ENCODE measurements at regions not wholly inside any gene's neighbourhood (a gene's known extent, or its start where the extent isn't known, plus 50 kb on each side); places are given as distances from the start of the nearest gene placed in this dataset.

DNA sequence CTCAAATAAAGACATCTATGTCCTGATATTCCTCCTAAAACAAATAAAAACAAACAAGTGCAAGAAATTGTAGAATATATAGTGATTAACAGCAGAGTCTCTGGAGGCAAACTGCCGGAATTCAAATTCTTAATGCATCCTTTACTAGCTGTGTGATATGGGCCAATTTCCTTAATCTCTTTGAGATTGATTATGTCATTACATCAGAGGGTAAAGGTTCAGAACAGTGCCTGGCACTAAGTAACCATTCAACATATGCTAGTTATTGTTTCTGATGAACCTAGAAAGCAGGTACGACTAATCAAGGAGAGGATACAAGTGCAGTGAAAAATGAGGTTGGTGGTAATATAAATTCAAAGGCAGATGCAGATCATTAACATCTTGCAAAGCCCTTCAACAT is 81.1 kb upstream of the ADAMTS19 start:
- no peaks in the 10 kb centered on the region for H3K27me3 Mint-ChIP-seq
- ChIA-PET CTCF (interaction anchor here (0.5 kb wide), 1 partner anchor 15 kb away, joined by 4 read pairs; no protein-coding TSS in a partner anchor), POLR2A (no interaction called here)
- TF ChIP-seq EZH2 (IDR thresholded peaks at IDR 0.05; ENCODE audit: borderline replicate concordance, insufficient read depth, low read depth, low read length, poor library complexity, severe bottlenecking): no peak
- TF ChIP-seq, protein P1, sequence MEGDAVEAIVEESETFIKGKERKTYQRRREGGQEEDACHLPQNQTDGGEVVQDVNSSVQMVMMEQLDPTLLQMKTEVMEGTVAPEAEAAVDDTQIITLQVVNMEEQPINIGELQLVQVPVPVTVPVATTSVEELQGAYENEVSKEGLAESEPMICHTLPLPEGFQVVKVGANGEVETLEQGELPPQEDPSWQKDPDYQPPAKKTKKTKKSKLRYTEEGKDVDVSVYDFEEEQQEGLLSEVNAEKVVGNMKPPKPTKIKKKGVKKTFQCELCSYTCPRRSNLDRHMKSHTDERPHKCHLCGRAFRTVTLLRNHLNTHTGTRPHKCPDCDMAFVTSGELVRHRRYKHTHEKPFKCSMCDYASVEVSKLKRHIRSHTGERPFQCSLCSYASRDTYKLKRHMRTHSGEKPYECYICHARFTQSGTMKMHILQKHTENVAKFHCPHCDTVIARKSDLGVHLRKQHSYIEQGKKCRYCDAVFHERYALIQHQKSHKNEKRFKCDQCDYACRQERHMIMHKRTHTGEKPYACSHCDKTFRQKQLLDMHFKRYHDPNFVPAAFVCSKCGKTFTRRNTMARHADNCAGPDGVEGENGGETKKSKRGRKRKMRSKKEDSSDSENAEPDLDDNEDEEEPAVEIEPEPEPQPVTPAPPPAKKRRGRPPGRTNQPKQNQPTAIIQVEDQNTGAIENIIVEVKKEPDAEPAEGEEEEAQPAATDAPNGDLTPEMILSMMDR (IDR thresholded peaks at IDR 0.05): no peak
- DNase-seq: no peak
- no peak overlapping the region for H3K27ac Mint-ChIP-seq
- H3K36me3 ChIP-seq (replicated peaks in 1 of 2; ENCODE audit: control extremely low read depth in 1 of 2, control insufficient read depth in 1 of 2, extremely low read depth in 1 of 2, insufficient read depth in 2 of 2, low read length in 1 of 2): no peaks in the 10 kb centered on the region
- no peak for ATAC-seq (ENCODE audit: low read depth)
- H3K4me1 ChIP-seq (ENCODE audit: control insufficient read depth in 2 of 2, insufficient read depth in 2 of 2, low read length in 2 of 2): no peaks in the 10 kb centered on the region
- H3K9ac ChIP-seq (ENCODE audit: low read length): no peak overlapping the region
- no peak overlapping the region for H3K4me3 Mint-ChIP-seq
- H4K20me1 ChIP-seq (ENCODE audit: control insufficient read depth, insufficient read depth, low read length, poor library complexity, severe bottlenecking): no peaks in the 10 kb centered on the region
- H3K4me1 Mint-ChIP-seq: no peaks in the 10 kb centered on the region
- H3K4me2 ChIP-seq (replicated peaks; ENCODE audit: low read depth, low read length, poor library complexity, severe bottlenecking): no peak overlapping the region
- no peak overlapping the region for H3K4me3 ChIP-seq (ENCODE audit: control extremely low read depth in 1 of 5, extremely low read depth in 1 of 5, insufficient read depth in 1 of 5, low read depth in 2 of 5, low read length in 4 of 5)
- no peak overlapping the region for H3K27ac ChIP-seq (ENCODE audit: low read length in 2 of 2)
- no peaks in the 10 kb centered on the region for H3K79me2 ChIP-seq (ENCODE audit: control insufficient read depth, insufficient read depth, low read length)
- intact Hi-C loops (cut with micrococcal nuclease): no loop called here
- no peaks in the 10 kb centered on the region for H3K9me3 Mint-ChIP-seq (ENCODE audit: insufficient read depth)
- no peaks in the 10 kb centered on the region for H3K9me3 ChIP-seq (ENCODE audit: control extremely low read depth in 1 of 3, control insufficient read depth in 2 of 3, insufficient read depth in 1 of 3, low read length in 2 of 3)
- WGBS (ENCODE audit: insufficient coverage): no CpG with 5 or more reads among the region's 2 CpGs
- H3K27me3 ChIP-seq (replicated peaks in 1 of 4; ENCODE audit: control extremely low read depth in 1 of 4, control insufficient read depth in 3 of 4, insufficient read depth in 4 of 4, low read length in 3 of 4): no peaks in the 10 kb centered on the region
- H2AFZ ChIP-seq (ENCODE audit: insufficient read depth, low read depth, low read length, poor library complexity, severe bottlenecking): no peak overlapping the region

DNA sequence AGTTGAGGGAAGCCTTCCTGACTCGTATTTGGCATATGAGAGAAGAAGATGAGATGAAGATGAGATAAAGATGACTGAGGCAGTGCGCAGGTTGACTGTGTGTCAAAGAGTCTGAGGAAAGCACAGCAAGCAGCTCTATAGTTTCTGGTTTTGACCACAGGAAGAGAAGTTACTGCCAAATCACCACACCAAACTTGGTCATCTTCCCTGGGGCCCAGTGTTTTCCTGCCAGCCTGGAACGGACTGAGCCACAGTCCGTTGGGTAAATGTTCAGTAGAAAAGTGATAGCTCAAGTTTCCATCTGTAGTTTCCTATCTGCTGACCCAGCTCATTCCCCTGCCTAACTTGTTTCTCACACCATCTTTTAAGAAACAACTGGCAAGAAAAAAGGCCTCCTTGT is 80.7 kb upstream of the ADAMTS19 start:
- H3K4me1 Mint-ChIP-seq: no peaks in the 10 kb centered on the region
- POLR2A ChIA-PET: no interaction called here
- H3K36me3 ChIP-seq (replicated peaks in 1 of 2; ENCODE audit: control extremely low read depth in 1 of 2, control insufficient read depth in 1 of 2, extremely low read depth in 1 of 2, insufficient read depth in 2 of 2, low read length in 1 of 2): no peaks in the 10 kb centered on the region
- CTCF ChIA-PET: interaction anchor here (0.5 kb wide), 1 partner anchor 15 kb away, joined by 4 read pairs; no protein-coding TSS in a partner anchor
- H3K79me2 ChIP-seq (ENCODE audit: control insufficient read depth, insufficient read depth, low read length): no peaks in the 10 kb centered on the region
- H3K9me3 ChIP-seq (ENCODE audit: control extremely low read depth in 1 of 3, control insufficient read depth in 2 of 3, insufficient read depth in 1 of 3, low read length in 2 of 3): no peaks in the 10 kb centered on the region
- H3K4me2 ChIP-seq (replicated peaks; ENCODE audit: low read depth, low read length, poor library complexity, severe bottlenecking): no peak overlapping the region
- no peak overlapping the region for H3K27ac ChIP-seq (ENCODE audit: low read length in 2 of 2)
- H3K9me3 Mint-ChIP-seq (ENCODE audit: insufficient read depth): no peaks in the 10 kb centered on the region
- H3K9ac ChIP-seq (ENCODE audit: low read length): no peak overlapping the region
- H2AFZ ChIP-seq (ENCODE audit: insufficient read depth, low read depth, low read length, poor library complexity, severe bottlenecking): no peak overlapping the region
- H4K20me1 ChIP-seq (ENCODE audit: control insufficient read depth, insufficient read depth, low read length, poor library complexity, severe bottlenecking): no peaks in the 10 kb centered on the region
- no CpG with 5 or more reads among the region's 4 CpGs for WGBS (ENCODE audit: insufficient coverage)
- no peak overlapping the region for H3K4me3 ChIP-seq (ENCODE audit: control extremely low read depth in 1 of 5, extremely low read depth in 1 of 5, insufficient read depth in 1 of 5, low read depth in 2 of 5, low read length in 4 of 5)
- no peaks in the 10 kb centered on the region for H3K4me1 ChIP-seq (ENCODE audit: control insufficient read depth in 2 of 2, insufficient read depth in 2 of 2, low read length in 2 of 2)
- no peak overlapping the region for H3K27ac Mint-ChIP-seq
- intact Hi-C loops (cut with micrococcal nuclease): no loop called here
- no peaks in the 10 kb centered on the region for H3K27me3 ChIP-seq (replicated peaks in 1 of 4; ENCODE audit: control extremely low read depth in 1 of 4, control insufficient read depth in 3 of 4, insufficient read depth in 4 of 4, low read length in 3 of 4)
- ATAC-seq (ENCODE audit: low read depth) (no peak), DNase-seq (no peak)
- H3K4me3 Mint-ChIP-seq: no peak overlapping the region
- no peak for TF ChIP-seq EZH2 (IDR thresholded peaks at IDR 0.05; ENCODE audit: borderline replicate concordance, insufficient read depth, low read depth, low read length, poor library complexity, severe bottlenecking)
- TF ChIP-seq, protein P1 (IDR thresholded peaks at IDR 0.05): no peak
- H3K27me3 Mint-ChIP-seq: no peaks in the 10 kb centered on the region
